WERI-Rb-1 (cell line): ENCODE measurements at regions not wholly inside any gene's neighbourhood (a gene's known extent, or its start where the extent isn't known, plus 50 kb on each side); places are given as distances from the start of the nearest gene placed in this dataset.

Source experiments
- DNase-seq: peaks from one replicate; pipeline ENCODE4 v3.0.0-alpha.2; 2020
- H3K27ac ChIP-seq: fragments of 250-450 bp; sonication (Bioruptor Pico); 2 replicates; pipeline ENCODE4 v1.5.1; 2020; ENCODE audit warnings: mild to moderate bottlenecking, moderate library complexity
- H3K27me3 ChIP-seq: fragments of 250-450 bp; sonication (Bioruptor Pico); 2 replicates; pipeline ENCODE4 v1.5.1; 2021; ENCODE audit warnings: mild to moderate bottlenecking, low read depth, moderate library complexity; ENCODE audit not compliant: insufficient read depth, severe bottlenecking
- H3K36me3 ChIP-seq: fragments of 250-450 bp; sonication (Bioruptor Pico); 2 replicates; pipeline ENCODE4 v1.5.1; 2020; ENCODE audit warnings: mild to moderate bottlenecking, moderate library complexity
- H3K4me3 ChIP-seq: 2 replicates; pipeline ENCODE4 v1.5.1; 2011; ENCODE audit warnings: low read depth, mild to moderate bottlenecking, control low read depth, low read length
- H3K9me3 ChIP-seq: fragments of 250-450 bp; sonication (Bioruptor Pico); 2 replicates; pipeline ENCODE4 v1.5.1; 2021; ENCODE audit warnings: mild to moderate bottlenecking, moderate library complexity; ENCODE audit not compliant: severe bottlenecking
- TF ChIP-seq, protein P1 (sequence below): IDR thresholded peaks from 2 replicates; pipeline ENCODE4 v1.5.1; 2011; ENCODE audit warnings: low read depth, mild to moderate bottlenecking, control low read depth, inconsistent platforms, low read length

DNA sequence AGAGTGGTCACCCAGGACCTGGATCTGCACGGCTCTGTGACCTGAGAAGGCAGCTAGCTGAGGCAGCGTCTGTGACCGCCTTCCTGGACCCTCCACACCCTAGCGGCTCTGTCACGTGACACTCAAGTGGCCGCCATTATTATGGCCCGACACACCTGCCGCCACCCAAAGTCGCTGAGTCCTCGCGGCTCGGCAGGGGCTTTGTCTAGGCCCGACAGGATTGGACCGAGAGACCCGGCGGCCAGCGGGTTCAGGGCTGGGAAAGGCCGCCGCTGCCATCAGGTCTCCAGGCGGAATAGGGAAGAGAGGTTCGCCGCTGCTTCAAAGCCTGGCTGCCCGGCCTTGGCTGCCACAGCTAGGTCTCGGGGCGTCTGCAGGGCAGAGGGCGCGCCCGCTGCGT lies 1162.5 kb upstream of the LRRTM1 start:
- no peak overlapping the region for H3K4me3 ChIP-seq
- TF ChIP-seq, protein P1, sequence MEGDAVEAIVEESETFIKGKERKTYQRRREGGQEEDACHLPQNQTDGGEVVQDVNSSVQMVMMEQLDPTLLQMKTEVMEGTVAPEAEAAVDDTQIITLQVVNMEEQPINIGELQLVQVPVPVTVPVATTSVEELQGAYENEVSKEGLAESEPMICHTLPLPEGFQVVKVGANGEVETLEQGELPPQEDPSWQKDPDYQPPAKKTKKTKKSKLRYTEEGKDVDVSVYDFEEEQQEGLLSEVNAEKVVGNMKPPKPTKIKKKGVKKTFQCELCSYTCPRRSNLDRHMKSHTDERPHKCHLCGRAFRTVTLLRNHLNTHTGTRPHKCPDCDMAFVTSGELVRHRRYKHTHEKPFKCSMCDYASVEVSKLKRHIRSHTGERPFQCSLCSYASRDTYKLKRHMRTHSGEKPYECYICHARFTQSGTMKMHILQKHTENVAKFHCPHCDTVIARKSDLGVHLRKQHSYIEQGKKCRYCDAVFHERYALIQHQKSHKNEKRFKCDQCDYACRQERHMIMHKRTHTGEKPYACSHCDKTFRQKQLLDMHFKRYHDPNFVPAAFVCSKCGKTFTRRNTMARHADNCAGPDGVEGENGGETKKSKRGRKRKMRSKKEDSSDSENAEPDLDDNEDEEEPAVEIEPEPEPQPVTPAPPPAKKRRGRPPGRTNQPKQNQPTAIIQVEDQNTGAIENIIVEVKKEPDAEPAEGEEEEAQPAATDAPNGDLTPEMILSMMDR, result no peak
- no peaks in the 10 kb centered on the region for H3K36me3 ChIP-seq
- no peaks in the 10 kb centered on the region for H3K27me3 ChIP-seq
- DNase-seq, result no peak
- H3K27ac ChIP-seq, result no peak overlapping the region
- no peaks in the 10 kb centered on the region for H3K9me3 ChIP-seq

DNA sequence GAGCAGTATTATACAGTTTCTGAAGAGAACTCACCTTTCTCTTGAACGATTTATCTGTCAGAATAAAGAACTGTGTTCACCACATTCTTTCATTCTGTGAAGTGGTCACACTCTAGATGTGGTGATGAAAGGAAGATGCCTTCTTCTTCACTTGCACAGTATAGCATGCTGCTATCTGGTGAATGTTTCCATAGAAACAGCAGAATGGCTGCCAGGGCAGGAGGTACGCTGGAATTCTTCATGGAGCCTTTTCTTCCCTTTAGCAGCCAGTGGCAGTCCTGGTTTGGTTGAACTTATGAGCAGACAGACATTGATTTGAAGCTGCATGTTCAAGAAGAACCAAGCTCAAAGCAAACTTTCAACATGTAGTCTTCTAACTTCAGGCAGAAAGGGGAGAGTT lies 1157.9 kb upstream of the LRRTM1 start:
- TF ChIP-seq, protein P1, result no peak
- Histone ChIP-seq H3K27ac (no peak overlapping the region), H3K36me3 (no peaks in the 10 kb centered on the region), H3K27me3 (no peaks in the 10 kb centered on the region), H3K4me3 (no peak overlapping the region), H3K9me3 (no peaks in the 10 kb centered on the region)
- no peak for DNase-seq

DNA sequence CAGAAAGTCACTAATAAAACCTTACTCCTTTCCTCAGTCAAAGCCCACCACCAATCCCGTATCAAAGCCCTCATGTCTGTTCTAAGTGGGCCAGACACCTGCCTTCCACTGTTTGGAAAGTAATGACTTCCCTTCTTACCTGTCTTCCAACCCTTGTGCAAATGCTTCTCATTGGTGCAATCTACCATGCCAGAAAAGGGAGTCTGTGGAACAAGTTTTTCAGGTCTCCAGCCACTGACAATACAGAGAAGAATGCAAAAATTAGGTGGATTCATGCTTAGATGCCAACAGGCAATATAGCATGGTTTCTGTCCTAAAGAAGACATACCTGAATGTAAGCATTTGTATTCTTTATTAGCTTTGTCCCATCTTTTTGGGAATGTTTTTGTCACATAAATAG lies 1140.6 kb upstream of the LRRTM1 start:
- Histone ChIP-seq H3K36me3 (no peaks in the 10 kb centered on the region), H3K4me3 (no peak overlapping the region), H3K27ac (no peak overlapping the region), H3K27me3 (no peaks in the 10 kb centered on the region), H3K9me3 (no peaks in the 10 kb centered on the region)
- TF ChIP-seq, protein P1, result no peak
- DNase-seq, result no peak

DNA sequence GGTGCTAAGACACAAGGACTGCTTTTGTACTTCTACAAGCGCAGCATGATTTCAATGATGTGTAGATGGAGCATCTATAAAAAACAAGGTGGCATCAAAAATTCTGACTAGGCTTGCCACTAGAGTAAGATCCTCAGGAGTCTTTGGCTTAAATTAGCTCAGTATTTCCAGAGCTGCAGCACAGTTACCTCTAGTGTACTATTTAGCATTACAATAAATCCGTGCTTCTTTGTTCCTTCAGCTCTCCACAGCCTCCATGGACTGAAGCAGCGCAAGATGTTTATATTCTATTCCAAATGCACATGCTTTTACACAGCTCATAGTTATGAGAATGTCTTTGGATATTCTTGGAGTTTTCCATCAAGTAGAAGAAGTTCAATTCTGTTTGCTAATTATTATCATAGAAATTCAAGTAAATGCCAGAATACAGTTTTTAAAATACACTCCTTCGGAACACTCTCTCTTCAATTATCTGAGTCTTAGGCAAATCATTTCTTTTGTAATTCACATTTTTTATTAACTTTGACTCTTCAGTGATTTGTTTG lies 1133.0 kb upstream of the LRRTM1 start:
- TF ChIP-seq, protein P1, result no peak
- H3K4me3 ChIP-seq, result no peak overlapping the region
- H3K27me3 ChIP-seq, result no peaks in the 10 kb centered on the region
- H3K9me3 ChIP-seq, result no peaks in the 10 kb centered on the region
- no peak overlapping the region for H3K27ac ChIP-seq
- DNase-seq, result no peak
- no peaks in the 10 kb centered on the region for H3K36me3 ChIP-seq

DNA sequence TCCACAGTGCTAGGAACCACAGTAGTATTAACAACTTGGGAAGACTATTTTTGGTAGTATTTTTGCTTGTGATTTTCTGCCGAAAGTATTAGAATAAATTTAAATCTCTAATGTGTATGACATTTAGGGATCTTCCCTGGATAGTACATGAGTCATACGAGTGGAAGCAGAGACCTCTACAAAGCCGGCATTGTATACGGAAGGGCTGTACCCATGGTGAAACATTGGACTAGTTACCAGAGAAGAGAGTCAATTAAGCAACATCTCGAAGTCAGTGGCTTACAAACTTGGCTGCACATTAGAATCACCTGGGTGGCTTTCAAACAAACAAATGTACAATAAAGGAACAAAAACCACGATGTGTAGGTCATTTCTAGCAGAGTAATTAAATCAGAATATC lies 1131.7 kb upstream of the LRRTM1 start:
- Histone ChIP-seq H3K9me3 (no peaks in the 10 kb centered on the region), H3K4me3 (no peak overlapping the region), H3K36me3 (no peaks in the 10 kb centered on the region), H3K27me3 (no peaks in the 10 kb centered on the region), H3K27ac (no peak overlapping the region)
- DNase-seq, result no peak
- TF ChIP-seq, protein P1, result no peak

DNA sequence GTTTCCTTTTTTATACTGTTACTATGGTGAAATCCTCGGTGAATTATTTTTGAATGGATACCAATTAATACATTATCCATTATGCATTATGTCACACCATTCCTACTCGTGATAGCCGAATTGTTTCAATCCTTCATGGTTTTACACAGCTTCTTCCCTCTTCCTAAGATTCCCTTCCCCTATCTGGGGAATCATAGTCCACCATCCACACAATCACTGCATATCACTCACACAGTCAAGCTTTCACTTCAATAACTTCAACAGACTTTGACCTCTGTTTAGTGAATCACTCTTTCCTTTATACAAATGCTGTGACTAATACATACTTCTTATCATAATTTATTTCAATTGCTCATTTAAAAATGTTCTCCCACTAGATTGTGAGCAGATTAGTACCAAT lies 1108.1 kb upstream of the LRRTM1 start:
- Histone ChIP-seq H3K4me3 (no peak overlapping the region), H3K36me3 (no peaks in the 10 kb centered on the region), H3K27me3 (no peaks in the 10 kb centered on the region), H3K9me3 (no peaks in the 10 kb centered on the region), H3K27ac (no peak overlapping the region)
- TF ChIP-seq, protein P1, result no peak
- no peak for DNase-seq
